GM12864 (cell line): ENCODE measurements at regions not wholly inside any gene's neighbourhood (a gene's known extent, or its start where the extent isn't known, plus 50 kb on each side); places are given as distances from the start of the nearest gene placed in this dataset.
"Not testable (repeated sequence)": the region's sequence is repeated elsewhere in the genome, so short reads cannot be mapped to it uniquely, and the experiment has no call there.

ENCODE experiments used
- DNase-seq: peaks from one replicate; pipeline ENCODE4 v3.0.0-alpha.2; 2011; ENCODE audit warnings: low read depth
- H3K4me3 ChIP-seq: 2 replicates; pipeline ENCODE4 v1.5.1; 2011; ENCODE audit warnings: mild to moderate bottlenecking, low read depth, low read length, control low read depth
- TF ChIP-seq, protein P1 (sequence below): IDR thresholded peaks from 2 replicates; pipeline ENCODE4 v1.5.1; 2011; ENCODE audit warnings: low read depth, mild to moderate bottlenecking, moderate library complexity, low read length, control low read depth, inconsistent platforms; ENCODE audit errors: missing control alignments

DNA sequence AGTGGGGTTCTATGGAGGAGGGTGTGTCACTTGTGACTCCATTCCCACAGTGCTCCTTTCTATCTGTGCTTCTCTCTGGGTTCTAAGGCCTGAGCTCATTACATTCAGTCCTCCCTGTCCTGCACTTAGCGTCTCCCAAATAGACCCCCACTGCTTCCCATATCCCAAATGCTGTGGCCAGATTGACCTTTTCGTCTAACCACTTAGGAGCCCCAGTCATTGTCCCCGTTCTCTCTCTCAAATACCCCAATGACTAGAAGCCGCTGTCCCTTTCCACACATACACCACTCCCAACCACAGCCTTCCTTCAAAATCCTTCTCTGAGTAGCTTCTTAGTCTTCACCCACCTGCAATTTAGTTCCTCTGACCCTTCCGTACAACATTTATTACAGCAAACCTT is 146.5 kb downstream of the TRIM43 start:
- TF ChIP-seq, protein P1, sequence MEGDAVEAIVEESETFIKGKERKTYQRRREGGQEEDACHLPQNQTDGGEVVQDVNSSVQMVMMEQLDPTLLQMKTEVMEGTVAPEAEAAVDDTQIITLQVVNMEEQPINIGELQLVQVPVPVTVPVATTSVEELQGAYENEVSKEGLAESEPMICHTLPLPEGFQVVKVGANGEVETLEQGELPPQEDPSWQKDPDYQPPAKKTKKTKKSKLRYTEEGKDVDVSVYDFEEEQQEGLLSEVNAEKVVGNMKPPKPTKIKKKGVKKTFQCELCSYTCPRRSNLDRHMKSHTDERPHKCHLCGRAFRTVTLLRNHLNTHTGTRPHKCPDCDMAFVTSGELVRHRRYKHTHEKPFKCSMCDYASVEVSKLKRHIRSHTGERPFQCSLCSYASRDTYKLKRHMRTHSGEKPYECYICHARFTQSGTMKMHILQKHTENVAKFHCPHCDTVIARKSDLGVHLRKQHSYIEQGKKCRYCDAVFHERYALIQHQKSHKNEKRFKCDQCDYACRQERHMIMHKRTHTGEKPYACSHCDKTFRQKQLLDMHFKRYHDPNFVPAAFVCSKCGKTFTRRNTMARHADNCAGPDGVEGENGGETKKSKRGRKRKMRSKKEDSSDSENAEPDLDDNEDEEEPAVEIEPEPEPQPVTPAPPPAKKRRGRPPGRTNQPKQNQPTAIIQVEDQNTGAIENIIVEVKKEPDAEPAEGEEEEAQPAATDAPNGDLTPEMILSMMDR = no peak
- DNase-seq = no peak

DNA sequence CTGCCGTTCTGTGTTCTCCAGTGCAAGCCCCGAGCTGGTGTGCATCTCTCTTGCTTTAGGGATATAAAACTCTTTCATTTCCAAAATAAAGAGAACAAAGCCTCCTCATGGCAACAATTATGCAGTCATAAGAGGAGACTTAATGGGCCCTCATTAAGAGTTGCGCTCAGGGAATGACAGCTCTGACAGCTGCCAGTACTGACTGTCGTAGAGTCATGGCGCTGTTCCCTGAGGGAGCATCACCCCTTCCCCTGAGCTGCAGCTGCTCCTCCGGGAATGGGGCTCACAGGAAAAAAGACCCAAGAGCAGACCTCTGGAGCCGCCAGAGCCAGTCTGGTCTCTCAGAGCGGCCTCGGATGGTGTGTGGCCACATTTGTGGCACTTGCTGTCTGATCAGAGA is 160.3 kb downstream of the TRIM43 start:
- not testable (repeated sequence) for DNase-seq, H3K4me3 ChIP-seq

More for the DNA sequence above, 146.5 kb downstream of the TRIM43 start:
- no peak overlapping the region for H3K4me3 ChIP-seq

- DNase-seq, H3K4me3 ChIP-seq: not testable (repeated sequence)
Observed at GRCh38 chr2:95753812-95754211, 162.0 kb downstream of the TRIM43 start.

GRCh38 chr2:95754213-95754612 is 162.4 kb downstream of the TRIM43 start:
- not testable (repeated sequence) for H3K4me3 ChIP-seq, DNase-seq

- not testable (repeated sequence) for DNase-seq, H3K4me3 ChIP-seq
Observed at GRCh38 chr2:95754819-95755563, 163.2 kb downstream of the TRIM43 start.

DNA sequence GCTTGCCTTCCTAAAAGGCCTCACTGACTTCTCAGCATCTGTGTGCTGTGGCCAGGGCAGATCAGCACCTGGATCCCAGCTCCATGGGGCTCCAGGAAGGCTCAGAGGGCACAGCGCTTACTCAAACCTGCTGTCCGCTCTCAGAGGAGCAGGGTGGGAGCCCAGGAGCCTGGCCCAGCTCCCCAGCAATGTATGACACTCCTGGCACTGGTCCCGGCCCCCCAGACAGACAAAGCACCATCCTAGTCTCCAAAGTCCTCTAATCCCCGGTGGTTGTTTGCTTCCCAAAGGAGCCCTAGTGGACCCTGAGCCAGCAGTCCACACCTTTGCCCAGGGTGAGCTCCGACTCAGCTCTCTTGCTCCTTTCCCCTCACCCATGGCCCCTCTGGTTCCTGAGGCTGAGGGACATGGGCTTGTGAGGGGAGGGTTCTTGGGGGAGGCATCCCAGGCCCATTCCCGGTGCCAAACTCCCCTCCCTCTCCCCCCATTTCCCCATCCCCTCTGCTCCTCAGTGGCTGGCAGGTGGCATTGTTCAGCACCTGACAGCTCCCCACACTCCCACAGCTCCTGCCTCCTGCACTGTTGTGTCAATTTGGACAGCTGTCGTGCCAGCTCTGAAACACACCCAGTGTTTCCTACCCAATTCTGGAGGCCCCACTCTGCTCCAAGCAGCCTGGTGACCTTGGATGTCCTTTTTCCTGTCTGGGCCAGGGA is 164.3 kb downstream of the TRIM43 start:
- H3K4me3 ChIP-seq, DNase-seq: not testable (repeated sequence)

DNA sequence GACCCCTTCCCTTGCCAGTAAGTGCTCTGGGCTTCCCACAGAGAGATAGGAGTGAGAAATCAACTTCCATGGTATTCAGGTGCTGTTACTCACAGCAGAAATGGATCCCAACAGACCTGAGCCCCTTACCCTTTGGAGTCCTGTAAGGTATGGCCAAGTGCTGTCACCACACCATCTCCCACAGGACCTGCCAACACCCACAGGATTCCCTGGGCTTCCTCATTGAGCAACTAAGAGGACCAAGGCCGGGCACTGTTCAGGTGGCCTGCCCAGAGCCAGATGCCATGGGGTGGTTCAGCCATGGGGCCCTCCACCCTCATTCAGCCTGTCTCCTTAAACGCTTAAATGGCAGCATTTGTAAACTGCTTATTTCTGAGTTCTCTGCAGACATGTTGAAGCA is 166.2 kb downstream of the TRIM43 start:
- H3K4me3 ChIP-seq = no peak overlapping the region
- TF ChIP-seq, protein P1 = no peak
- DNase-seq = no peak

GRCh38 chr2:95759481-95760246 is 167.9 kb downstream of the TRIM43 start:
- DNase-seq = no peak
- TF ChIP-seq, protein P1 = no peak
- H3K4me3 ChIP-seq = no peak overlapping the region

DNA sequence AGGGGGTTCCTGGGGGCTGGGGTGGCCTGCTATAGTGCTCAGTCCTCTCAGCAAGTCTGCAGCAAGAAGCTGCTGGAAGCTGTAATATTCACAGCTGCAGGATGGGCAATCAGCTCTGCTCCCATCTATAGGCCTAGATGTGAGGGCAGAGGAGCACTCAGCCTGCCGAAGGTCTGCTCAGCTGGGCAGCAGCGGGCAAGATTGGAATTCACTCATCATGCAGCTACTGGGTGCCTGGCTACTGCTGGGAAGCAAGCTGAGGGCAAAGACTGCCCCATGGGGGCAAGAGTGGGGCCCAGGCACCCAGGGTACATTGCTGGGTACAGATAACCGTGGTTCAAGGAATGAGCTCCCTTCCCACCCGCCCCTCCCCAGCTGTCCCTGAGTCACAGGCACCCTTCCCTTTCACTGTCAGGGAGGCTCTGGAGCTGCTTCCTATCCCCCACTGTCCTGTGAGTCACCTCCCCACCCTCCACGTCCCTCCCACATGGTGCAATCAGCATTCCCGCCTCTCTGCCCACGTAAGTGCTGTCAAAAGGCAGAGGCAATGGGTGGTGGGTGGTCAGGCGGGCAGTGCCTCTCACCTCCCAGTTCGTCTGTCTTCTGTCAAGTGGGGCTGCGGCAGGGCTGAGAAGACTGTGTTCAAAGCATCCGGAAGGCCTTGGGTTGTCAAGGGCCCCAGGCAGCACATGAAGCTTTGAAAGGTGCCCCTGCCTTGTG is 169.2 kb downstream of the TRIM43 start:
- DNase-seq = no peak
- TF ChIP-seq, protein P1 = no peak
- H3K4me3 ChIP-seq = no peak overlapping the region
